ENCODE measurements at regions not wholly inside any gene's neighbourhood (a gene's known extent, or its start where the extent isn't known, plus 50 kb on each side); places are given as distances from the start of the nearest gene placed in this dataset.
"Not testable (repeated sequence)": the region's sequence is repeated elsewhere in the genome, so short reads cannot be mapped to it uniquely, and the experiment has no call there.

GRCh38 chr17:70453075-70453474 lies 283.7 kb downstream of the KCNJ2 start:
- DNase-seq; H3K27ac Mint-ChIP-seq; intact Hi-C loops (cut with micrococcal nuclease); H3K27me3 Mint-ChIP-seq; CTCF ChIA-PET; POLR2A ChIA-PET; H3K4me3 Mint-ChIP-seq; H3K36me3 Mint-ChIP-seq; H3K9me3 Mint-ChIP-seq; H3K4me1 Mint-ChIP-seq (ENCODE audit: low read depth): not testable (repeated sequence)

GRCh38 chr17:70454377-70454776 lies 285.0 kb downstream of the KCNJ2 start:
- no peaks in the 10 kb centered on the region for H3K4me1 Mint-ChIP-seq (ENCODE audit: low read depth)
- no peak overlapping the region for H3K4me3 Mint-ChIP-seq
- no peak for DNase-seq
- CTCF ChIA-PET = interaction anchor here (0.7 kb wide), 1 partner anchor 22 kb away, joined by 3 read pairs; no protein-coding TSS in a partner anchor
- no peaks in the 10 kb centered on the region for H3K27me3 Mint-ChIP-seq
- POLR2A ChIA-PET = no interaction called here
- H3K36me3 Mint-ChIP-seq = no peaks in the 10 kb centered on the region
- peaks cover 6% of the 10 kb centered on the region for H3K9me3 Mint-ChIP-seq
- intact Hi-C loops (cut with micrococcal nuclease) = no loop called here
- no peak overlapping the region for H3K27ac Mint-ChIP-seq

- CTCF ChIA-PET = interaction anchor here (0.7 kb wide), 1 partner anchor 21 kb away, joined by 3 read pairs; no protein-coding TSS in a partner anchor
- Mint-ChIP-seq H3K27me3 (no peaks in the 10 kb centered on the region), H3K4me1 (ENCODE audit: low read depth) (no peaks in the 10 kb centered on the region)
Observed at GRCh38 chr17:70454908-70455307, 285.6 kb downstream of the KCNJ2 start.

GRCh38 chr17:70464995-70465394 lies 295.7 kb downstream of the KCNJ2 start:
- no peak overlapping the region for H3K27ac Mint-ChIP-seq
- DNase-seq = no peak
- ChIA-PET POLR2A (no interaction called here), CTCF (no interaction called here)
- no peaks in the 10 kb centered on the region for H3K27me3 Mint-ChIP-seq
- no peak overlapping the region for H3K4me3 Mint-ChIP-seq
- no peaks in the 10 kb centered on the region for H3K9me3 Mint-ChIP-seq
- intact Hi-C loops (cut with micrococcal nuclease) = no loop called here
- no peaks in the 10 kb centered on the region for H3K4me1 Mint-ChIP-seq (ENCODE audit: low read depth)
- no peaks in the 10 kb centered on the region for H3K36me3 Mint-ChIP-seq

More at GRCh38 chr17:70454908-70455307, 285.6 kb downstream of the KCNJ2 start:
- no peak overlapping the region for H3K27ac Mint-ChIP-seq
- DNase-seq = no peak
- no peak overlapping the region for H3K4me3 Mint-ChIP-seq
- peaks cover 6% of the 10 kb centered on the region for H3K9me3 Mint-ChIP-seq
- intact Hi-C loops (cut with micrococcal nuclease) = no loop called here
- H3K36me3 Mint-ChIP-seq = no peaks in the 10 kb centered on the region
- POLR2A ChIA-PET = no interaction called here

- DNase-seq = no peak
- no peak overlapping the region for H3K4me3 Mint-ChIP-seq
- H3K4me1 Mint-ChIP-seq (ENCODE audit: low read depth) = no peaks in the 10 kb centered on the region
- H3K36me3 Mint-ChIP-seq = no peaks in the 10 kb centered on the region
- no peak overlapping the region for H3K27ac Mint-ChIP-seq
- H3K27me3 Mint-ChIP-seq = no peaks in the 10 kb centered on the region
- CTCF ChIA-PET = no interaction called here
- POLR2A ChIA-PET = no interaction called here
- H3K9me3 Mint-ChIP-seq = no peaks in the 10 kb centered on the region
- intact Hi-C loops (cut with micrococcal nuclease) = no loop called here
Observed at GRCh38 chr17:70468661-70469060, 299.3 kb downstream of the KCNJ2 start.

GRCh38 chr17:70473049-70473448 lies 303.7 kb downstream of the KCNJ2 start:
- H3K36me3 Mint-ChIP-seq = no peaks in the 10 kb centered on the region
- H3K4me3 Mint-ChIP-seq = no peak overlapping the region
- no peaks in the 10 kb centered on the region for H3K4me1 Mint-ChIP-seq (ENCODE audit: low read depth)
- CTCF ChIA-PET = no interaction called here
- peaks cover 7% of the 10 kb centered on the region for H3K9me3 Mint-ChIP-seq
- no peak for DNase-seq
- H3K27ac Mint-ChIP-seq = no peak overlapping the region
- no peaks in the 10 kb centered on the region for H3K27me3 Mint-ChIP-seq
- intact Hi-C loops (cut with micrococcal nuclease) = no loop called here
- POLR2A ChIA-PET = no interaction called here

- Mint-ChIP-seq H3K36me3 (no peaks in the 10 kb centered on the region), H3K4me1 (ENCODE audit: low read depth) (no peaks in the 10 kb centered on the region), H3K27me3 (no peaks in the 10 kb centered on the region), H3K27ac (no peak overlapping the region), H3K9me3 (peaks cover 7% of the 10 kb centered on the region), H3K4me3 (no peak overlapping the region)
- POLR2A ChIA-PET = no interaction called here
- DNase-seq = no peak
- intact Hi-C loops (cut with micrococcal nuclease) = no loop called here
- CTCF ChIA-PET = interaction anchor here (0.6 kb wide), 1 partner anchor 22 kb away, joined by 3 read pairs; no protein-coding TSS in a partner anchor
Observed at GRCh38 chr17:70476368-70476767, 307.0 kb downstream of the KCNJ2 start.

- CTCF ChIA-PET = interaction anchor here (0.6 kb wide), 1 partner anchor 114 kb away, joined by 4 read pairs; no protein-coding TSS in a partner anchor
- POLR2A ChIA-PET = no interaction called here
- Mint-ChIP-seq H3K4me3 (no peak overlapping the region), H3K27me3 (no peaks in the 10 kb centered on the region), H3K27ac (no peak overlapping the region), H3K9me3 (peaks cover 12% of the 10 kb centered on the region), H3K36me3 (no peaks in the 10 kb centered on the region), H3K4me1 (ENCODE audit: low read depth) (no peaks in the 10 kb centered on the region)
- intact Hi-C loops (cut with micrococcal nuclease) = no loop called here
- DNase-seq = no peak
Observed at GRCh38 chr17:70478902-70479301, 309.6 kb downstream of the KCNJ2 start.

GRCh38 chr17:70479779-70480178 lies 310.4 kb downstream of the KCNJ2 start:
- H3K27me3 Mint-ChIP-seq = no peaks in the 10 kb centered on the region
- no peaks in the 10 kb centered on the region for H3K4me1 Mint-ChIP-seq (ENCODE audit: low read depth)
- no peak for DNase-seq
- intact Hi-C loops (cut with micrococcal nuclease) = no loop called here
- H3K9me3 Mint-ChIP-seq = peaks cover 6% of the 10 kb centered on the region
- no peak overlapping the region for H3K4me3 Mint-ChIP-seq
- no peaks in the 10 kb centered on the region for H3K36me3 Mint-ChIP-seq
- no peak overlapping the region for H3K27ac Mint-ChIP-seq
- POLR2A ChIA-PET = no interaction called here
- CTCF ChIA-PET = no interaction called here

GRCh38 chr17:70483624-70484023 lies 314.3 kb downstream of the KCNJ2 start:
- H3K27me3 Mint-ChIP-seq = no peaks in the 10 kb centered on the region
- ChIA-PET CTCF (no interaction called here), POLR2A (no interaction called here)
- no peak overlapping the region for H3K27ac Mint-ChIP-seq
- intact Hi-C loops (cut with micrococcal nuclease) = no loop called here
- peaks cover 6% of the 10 kb centered on the region for H3K9me3 Mint-ChIP-seq
- DNase-seq = no peak
- H3K36me3 Mint-ChIP-seq = no peaks in the 10 kb centered on the region
- H3K4me3 Mint-ChIP-seq = no peak overlapping the region
- no peaks in the 10 kb centered on the region for H3K4me1 Mint-ChIP-seq (ENCODE audit: low read depth)

GRCh38 chr17:70484050-70484449 lies 314.7 kb downstream of the KCNJ2 start:
- intact Hi-C loops (cut with micrococcal nuclease) = no loop called here
- Mint-ChIP-seq H3K4me1 (ENCODE audit: low read depth) (no peaks in the 10 kb centered on the region), H3K27ac (no peak overlapping the region), H3K9me3 (peaks cover 6% of the 10 kb centered on the region), H3K27me3 (no peaks in the 10 kb centered on the region), H3K36me3 (no peaks in the 10 kb centered on the region), H3K4me3 (no peak overlapping the region)
- ChIA-PET POLR2A (no interaction called here), CTCF (no interaction called here)
- no peak for DNase-seq

GRCh38 chr17:70484496-70484895 lies 315.2 kb downstream of the KCNJ2 start:
- intact Hi-C loops (cut with micrococcal nuclease) = no loop called here
- no peak overlapping the region for H3K4me3 Mint-ChIP-seq

GRCh38 chr17:70492368-70492767 lies 323.0 kb downstream of the KCNJ2 start:
- ChIA-PET CTCF (no interaction called here), POLR2A (no interaction called here)
- intact Hi-C loops (cut with micrococcal nuclease) = no loop called here
- H3K27me3 Mint-ChIP-seq = no peaks in the 10 kb centered on the region
- H3K27ac Mint-ChIP-seq = no peak overlapping the region
- H3K4me3 Mint-ChIP-seq = no peak overlapping the region
- no peaks in the 10 kb centered on the region for H3K9me3 Mint-ChIP-seq
- no peaks in the 10 kb centered on the region for H3K36me3 Mint-ChIP-seq
- no peak for DNase-seq
- no peaks in the 10 kb centered on the region for H3K4me1 Mint-ChIP-seq (ENCODE audit: low read depth)

More at GRCh38 chr17:70484496-70484895, 315.2 kb downstream of the KCNJ2 start:
- peaks cover 6% of the 10 kb centered on the region for H3K9me3 Mint-ChIP-seq
- ChIA-PET CTCF (no interaction called here), POLR2A (no interaction called here)
- no peaks in the 10 kb centered on the region for H3K27me3 Mint-ChIP-seq
- H3K27ac Mint-ChIP-seq = no peak overlapping the region
- H3K36me3 Mint-ChIP-seq = no peaks in the 10 kb centered on the region
- DNase-seq = no peak
- H3K4me1 Mint-ChIP-seq (ENCODE audit: low read depth) = no peaks in the 10 kb centered on the region
